ENCODE measurements at regions not wholly inside any gene's neighbourhood (a gene's known extent, or its start where the extent isn't known, plus 50 kb on each side); places are given as distances from the start of the nearest gene placed in this dataset.
"Not testable (repeated sequence)": the region's sequence is repeated elsewhere in the genome, so short reads cannot be mapped to it uniquely, and the experiment has no call there.

DNA sequence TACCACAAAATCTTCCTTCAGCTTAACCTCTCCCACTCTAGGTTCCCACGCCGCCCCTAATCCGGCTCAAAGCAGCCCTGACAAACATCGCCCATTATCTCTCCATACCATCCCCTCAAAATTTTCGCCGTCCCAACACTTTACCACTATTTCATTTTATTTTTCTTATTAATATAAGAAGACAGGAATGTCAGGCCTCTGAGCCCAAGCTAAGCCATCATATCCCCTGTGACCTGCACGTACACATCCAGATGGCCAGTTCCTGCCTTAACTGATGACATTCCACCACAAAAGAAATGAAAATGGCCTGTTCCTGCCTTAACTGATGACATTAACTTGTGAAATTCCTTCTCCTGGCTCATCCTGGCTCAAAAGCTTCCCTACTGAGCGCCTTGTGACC lies 243.4 kb upstream of the PROK2 start:
- TF ChIP-seq PAX5 (IDR thresholded peaks at IDR 0.05; ENCODE audit: insufficient read depth, low read length, severe bottlenecking); POLR2AphosphoS5 (IDR thresholded peaks at IDR 0.05; ENCODE audit: low read depth, low read length); POLR2A (IDR thresholded peaks at IDR 0.05; ENCODE audit: low read depth, low read length); TAF1 (IDR thresholded peaks at IDR 0.05; ENCODE audit: low read depth, low read length); SPI1 (IDR thresholded peaks at IDR 0.05; ENCODE audit: low read depth, low read length): not testable (repeated sequence)

Measured in GM12891 (cell line).